Hepatocyte (in vitro differentiated cells): ENCODE measurements at regions not wholly inside any gene's neighbourhood (a gene's known extent, or its start where the extent isn't known, plus 50 kb on each side); places are given as distances from the start of the nearest gene placed in this dataset.

Experiments used
- CTCF ChIP-seq: fragments of 200-600 bp; sonication (generic); IDR thresholded peaks from 2 replicates; pipeline ENCODE4 v1.5.1; 2016; ENCODE audit warnings: antibody characterized with exemption, mild to moderate bottlenecking; ENCODE audit not compliant: poor library complexity
- EZH2phosphoT487 ChIP-seq: fragments of 200-600 bp; sonication (generic); IDR thresholded peaks from one replicate; pipeline ENCODE4 v1.6.1; 2018; ENCODE audit warnings: antibody characterized with exemption, mild to moderate bottlenecking, low read depth, moderate library complexity; ENCODE audit not compliant: unreplicated experiment, severe bottlenecking

GRCh38 chr13:33446821-33447725 lies 161.5 kb upstream of the STARD13 start:
- TF ChIP-seq CTCF (no peak), EZH2phosphoT487 (no peak)
